PC-9 (cell line): ENCODE measurements at regions not wholly inside any gene's neighbourhood (a gene's known extent, or its start where the extent isn't known, plus 50 kb on each side); places are given as distances from the start of the nearest gene placed in this dataset.

Experiments used
- BruUV-seq: library from RNA; stranded (reverse); fragments of 400-500 nt; replicated peaks from 2 replicates; lab custom pipeline; 2021; lab: Mats Ljungman, UMichigan
- CTCF ChIA-PET: fragments of 300-600 bp; sonication (Branson Sonifier 250); formaldehyde crosslinking; loops from one replicate; lab custom pipeline; 2022; ENCODE audit warnings: antibody characterized with exemption; lab: Charles Lee
- POLR2A ChIA-PET: fragments of 300-600 bp; sonication (Branson Sonifier 250); formaldehyde crosslinking; loops from one replicate; lab custom pipeline; 2022; ENCODE audit warnings: antibody characterized with exemption; ENCODE audit not compliant: unreplicated experiment; lab: Charles Lee
- DNase-seq, 2 experiments: peaks; one replicate each; pipeline versions ENCODE4 v3.0.0 to v3.0.0-alpha.2; 2015 to 2022; ENCODE audit warnings: mixed read lengths in 1 of 2
- H2AFZ ChIP-seq: fragments of 200-600 bp; sonication (generic); 2 replicates; pipeline ENCODE4 v1.8.1; 2017; ENCODE audit warnings: antibody characterized with exemption
- H3F3A ChIP-seq: fragments of 200-600 bp; sonication (generic); 2 replicates; pipeline ENCODE4 v1.8.1; 2017; ENCODE audit warnings: antibody characterized with exemption, mild to moderate bottlenecking, low read depth; ENCODE audit not compliant: insufficient read depth
- H3K27ac ChIP-seq: fragments of 200-600 bp; sonication (generic); 2 replicates; pipeline ENCODE4 v1.6.1; 2016; ENCODE audit warnings: mixed run types
- H3K27me3 ChIP-seq: fragments of 200-600 bp; sonication (generic); 2 replicates; pipeline ENCODE4 v1.6.1; 2016; ENCODE audit warnings: low read depth, mixed run types; ENCODE audit not compliant: insufficient read depth
- H3K36me3 ChIP-seq: fragments of 200-600 bp; sonication (generic); 2 replicates; pipeline ENCODE4 v1.6.1; 2016; ENCODE audit warnings: low read depth, mixed run types
- H3K4me1 ChIP-seq: fragments of 200-600 bp; sonication (generic); replicated peaks from 2 replicates; pipeline ENCODE4 v1.6.1; 2016; ENCODE audit warnings: mixed run types; ENCODE audit not compliant: insufficient read depth
- H3K4me2 ChIP-seq: fragments of 200-600 bp; sonication (generic); 2 replicates; pipeline ENCODE4 v1.6.1; 2017; ENCODE audit warnings: mixed run types
- H3K4me3 ChIP-seq: fragments of 200-600 bp; sonication (generic); 2 replicates; pipeline ENCODE4 v1.6.1; 2016; ENCODE audit warnings: mixed run types
- H3K79me2 ChIP-seq: fragments of 200-600 bp; sonication (generic); 2 replicates; pipeline ENCODE4 v1.6.1; 2017; ENCODE audit warnings: low read depth, mixed run types
- H3K9me2 ChIP-seq: fragments of 200-600 bp; sonication (generic); 2 replicates; pipeline ENCODE4 v1.8.1; 2017; ENCODE audit warnings: mild to moderate bottlenecking; ENCODE audit not compliant: insufficient read depth
- H3K9me3 ChIP-seq: fragments of 200-600 bp; sonication (generic); 2 replicates; pipeline ENCODE4 v1.8.1; 2016; ENCODE audit warnings: low read depth; ENCODE audit not compliant: insufficient read depth
- H4K20me1 ChIP-seq: fragments of 200-600 bp; sonication (generic); 2 replicates; pipeline ENCODE4 v1.8.1; 2017; ENCODE audit not compliant: insufficient read depth
- EZH2 ChIP-seq: fragments of 200-600 bp; sonication (generic); IDR thresholded peaks from 2 replicates; pipeline ENCODE4 v1.8.0; 2017; ENCODE audit warnings: antibody characterized with exemption, low read depth
- intact Hi-C: fragments of 100-400 bp; cut with micrococcal nuclease; formaldehyde crosslinking; loops from one replicate; pipeline ENCODE4 v1.10.0; 2022; ENCODE audit not compliant: unreplicated experiment
- TF ChIP-seq, protein P1 (sequence below): fragments of 200-600 bp; sonication (generic); conservative IDR thresholded peaks from 2 replicates; pipeline ENCODE4 v1.6.1; 2017; ENCODE audit warnings: mixed run types, antibody characterized with exemption, mild to moderate bottlenecking, moderate library complexity

- Histone ChIP-seq H3K4me2 (no peak overlapping the region), H3K27ac (no peak overlapping the region), H3K9me3 (no peaks in the 10 kb centered on the region), H3K36me3 (no peaks in the 10 kb centered on the region), H3K9me2 (no peaks in the 10 kb centered on the region), H3K4me1 (no peaks in the 10 kb centered on the region), H2AFZ (no peak overlapping the region), H3K79me2 (no peaks in the 10 kb centered on the region), H3K4me3 (no peak overlapping the region), H3K27me3 (no peaks in the 10 kb centered on the region), H4K20me1 (no peaks in the 10 kb centered on the region), H3F3A (no peaks in the 10 kb centered on the region)
- no TSS peak for BruUV-seq
- CTCF ChIA-PET, result no interaction called here
- POLR2A ChIA-PET, result no interaction called here
- intact Hi-C loops, result no loop called here
- TF ChIP-seq, protein P1, sequence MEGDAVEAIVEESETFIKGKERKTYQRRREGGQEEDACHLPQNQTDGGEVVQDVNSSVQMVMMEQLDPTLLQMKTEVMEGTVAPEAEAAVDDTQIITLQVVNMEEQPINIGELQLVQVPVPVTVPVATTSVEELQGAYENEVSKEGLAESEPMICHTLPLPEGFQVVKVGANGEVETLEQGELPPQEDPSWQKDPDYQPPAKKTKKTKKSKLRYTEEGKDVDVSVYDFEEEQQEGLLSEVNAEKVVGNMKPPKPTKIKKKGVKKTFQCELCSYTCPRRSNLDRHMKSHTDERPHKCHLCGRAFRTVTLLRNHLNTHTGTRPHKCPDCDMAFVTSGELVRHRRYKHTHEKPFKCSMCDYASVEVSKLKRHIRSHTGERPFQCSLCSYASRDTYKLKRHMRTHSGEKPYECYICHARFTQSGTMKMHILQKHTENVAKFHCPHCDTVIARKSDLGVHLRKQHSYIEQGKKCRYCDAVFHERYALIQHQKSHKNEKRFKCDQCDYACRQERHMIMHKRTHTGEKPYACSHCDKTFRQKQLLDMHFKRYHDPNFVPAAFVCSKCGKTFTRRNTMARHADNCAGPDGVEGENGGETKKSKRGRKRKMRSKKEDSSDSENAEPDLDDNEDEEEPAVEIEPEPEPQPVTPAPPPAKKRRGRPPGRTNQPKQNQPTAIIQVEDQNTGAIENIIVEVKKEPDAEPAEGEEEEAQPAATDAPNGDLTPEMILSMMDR, result no peak
- TF ChIP-seq EZH2, result no peak
- DNase-seq, result no peak
Measured at GRCh38 chr14:85224241-85224640, 305.7 kb upstream of the FLRT2 start.

- no peaks in the 10 kb centered on the region for H3K27me3 ChIP-seq
- H3K36me3 ChIP-seq, result no peaks in the 10 kb centered on the region
- no peak for TF ChIP-seq EZH2
- TF ChIP-seq, protein P1, result no peak
- no peak overlapping the region for H2AFZ ChIP-seq
- no peak overlapping the region for H3K4me3 ChIP-seq
- no peaks in the 10 kb centered on the region for H3K79me2 ChIP-seq
- BruUV-seq, result no TSS peak
- intact Hi-C loops, result loop anchor here (2.0 kb wide), 1 partner anchor 15 kb away; no protein-coding TSS in a partner anchor
- ChIA-PET CTCF (interaction anchor here (0.7 kb wide), 1 partner anchor 10 kb away, joined by 3 read pairs; no protein-coding TSS in a partner anchor), POLR2A (no interaction called here)
- peak overlapping the region; percentile 51 for H3K4me2 ChIP-seq
- no peaks in the 10 kb centered on the region for H3K9me2 ChIP-seq
- H3K27ac ChIP-seq, result peak overlapping the region; percentile 47; the same call in 1 of the 2 replicates
- peaks cover 7% of the 10 kb centered on the region; the same call in 1 of the 2 replicates for H3K4me1 ChIP-seq
- H3F3A ChIP-seq, result no peaks in the 10 kb centered on the region
- DNase-seq, result peak; percentile 29 to 56
- no peaks in the 10 kb centered on the region for H4K20me1 ChIP-seq
- no peaks in the 10 kb centered on the region for H3K9me3 ChIP-seq
Measured at GRCh38 chr14:85233756-85234155, 296.2 kb upstream of the FLRT2 start.

GRCh38 chr14:85234156-85235025, 295.6 kb upstream of the FLRT2 start:
- H3K79me2 ChIP-seq, result no peaks in the 10 kb centered on the region
- no peaks in the 10 kb centered on the region for H3K9me3 ChIP-seq
- DNase-seq, result peak; percentile 6 to 63
- H3K27ac ChIP-seq, result 0 out of 2 replicates have a peak overlapping the region, but pooled peaks have one; percentile 47
- H3F3A ChIP-seq, result no peaks in the 10 kb centered on the region
- intact Hi-C loops, result loop anchor here (2.0 kb wide), 1 partner anchor 14 kb away; no protein-coding TSS in a partner anchor
- no peaks in the 10 kb centered on the region for H3K36me3 ChIP-seq
- no peak overlapping the region for H3K4me3 ChIP-seq
- CTCF ChIA-PET, result no interaction called here
- POLR2A ChIA-PET, result interaction anchor here (0.8 kb wide), 1 partner anchor 30 kb away, joined by 9 read pairs; no protein-coding TSS in a partner anchor
- no peak overlapping the region for H2AFZ ChIP-seq
- peak overlapping the region; percentile 51 for H3K4me2 ChIP-seq
- no peaks in the 10 kb centered on the region for H3K27me3 ChIP-seq
- no TSS peak for BruUV-seq
- TF ChIP-seq, protein P1, result no peak
- no peak for TF ChIP-seq EZH2
- peaks cover 7% of the 10 kb centered on the region; the same call in 1 of the 2 replicates for H3K4me1 ChIP-seq
- no peaks in the 10 kb centered on the region for H3K9me2 ChIP-seq
- no peaks in the 10 kb centered on the region for H4K20me1 ChIP-seq
